HG02642 (cell line): ENCODE measurements at regions not wholly inside any gene's neighbourhood (a gene's known extent, or its start where the extent isn't known, plus 50 kb on each side); places are given as distances from the start of the nearest gene placed in this dataset.
"Not testable (repeated sequence)": the region's sequence is repeated elsewhere in the genome, so short reads cannot be mapped to it uniquely, and the experiment has no call there.

ENCODE experiments used
- ATAC-seq: cut with Tn5 transposase; IDR thresholded peaks from one replicate; pipeline ENCODE4 v1.9.1; 2021; ENCODE audit warnings: mild to moderate bottlenecking; ENCODE audit not compliant: unreplicated experiment, poor library complexity

DNA sequence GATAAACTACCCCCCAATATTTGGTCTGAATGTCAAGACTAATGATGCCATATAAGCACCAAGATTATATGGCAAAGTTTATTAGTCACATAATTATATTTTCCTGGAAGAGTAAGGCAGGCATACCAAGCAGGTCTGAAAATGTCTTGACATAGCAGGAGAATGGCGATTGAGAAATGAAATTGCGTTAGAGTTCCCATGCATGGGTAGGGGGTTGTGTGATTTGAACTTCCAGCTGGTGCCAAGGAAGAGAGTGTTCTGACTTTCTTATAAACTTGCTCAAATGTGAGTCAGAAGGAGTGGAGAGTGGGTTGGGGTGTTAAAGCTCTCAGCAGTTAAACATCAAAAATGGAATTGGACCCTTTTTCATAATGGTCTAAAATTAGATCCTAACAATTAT, 1200.6 kb upstream of the ACO1 start:
- no peak for ATAC-seq

DNA sequence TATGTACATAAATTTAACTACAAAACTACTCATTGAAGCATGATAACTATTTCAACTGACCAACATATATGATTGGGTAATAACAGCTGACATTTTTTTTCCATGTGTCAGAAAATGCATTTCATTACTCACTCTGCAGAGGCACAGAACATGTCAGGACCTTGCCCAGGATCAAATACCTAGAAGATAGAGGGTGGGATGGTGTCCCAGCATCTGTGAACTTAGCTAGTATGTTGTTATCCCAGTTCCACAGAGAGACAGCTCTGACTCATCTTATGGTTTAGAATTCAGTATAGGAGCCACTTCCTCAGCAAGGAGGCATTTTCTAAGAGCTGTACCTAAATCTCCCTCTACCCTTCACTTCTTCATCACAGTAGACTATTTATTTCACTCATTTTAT, 1198.6 kb upstream of the ACO1 start:
- ATAC-seq, result no peak

DNA sequence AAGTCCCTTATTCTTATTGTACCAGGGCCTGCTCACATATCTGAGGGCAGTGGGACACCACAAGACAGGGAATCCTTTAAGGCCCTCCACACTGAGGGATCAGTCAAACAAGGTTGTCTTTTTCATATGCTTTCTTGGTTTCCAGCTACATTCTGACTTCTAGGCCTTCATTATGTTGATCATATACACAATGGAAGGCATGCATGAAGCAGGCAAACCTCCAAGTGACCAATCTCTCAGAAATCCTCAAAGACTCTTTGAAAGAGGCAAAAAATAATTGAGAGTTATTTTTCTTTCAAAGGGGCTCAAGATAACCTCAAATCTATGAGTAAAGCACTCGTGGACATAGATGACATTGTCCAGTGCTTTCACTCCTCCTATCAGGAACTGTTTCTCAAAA, 1195.9 kb upstream of the ACO1 start:
- ATAC-seq, result no peak

DNA sequence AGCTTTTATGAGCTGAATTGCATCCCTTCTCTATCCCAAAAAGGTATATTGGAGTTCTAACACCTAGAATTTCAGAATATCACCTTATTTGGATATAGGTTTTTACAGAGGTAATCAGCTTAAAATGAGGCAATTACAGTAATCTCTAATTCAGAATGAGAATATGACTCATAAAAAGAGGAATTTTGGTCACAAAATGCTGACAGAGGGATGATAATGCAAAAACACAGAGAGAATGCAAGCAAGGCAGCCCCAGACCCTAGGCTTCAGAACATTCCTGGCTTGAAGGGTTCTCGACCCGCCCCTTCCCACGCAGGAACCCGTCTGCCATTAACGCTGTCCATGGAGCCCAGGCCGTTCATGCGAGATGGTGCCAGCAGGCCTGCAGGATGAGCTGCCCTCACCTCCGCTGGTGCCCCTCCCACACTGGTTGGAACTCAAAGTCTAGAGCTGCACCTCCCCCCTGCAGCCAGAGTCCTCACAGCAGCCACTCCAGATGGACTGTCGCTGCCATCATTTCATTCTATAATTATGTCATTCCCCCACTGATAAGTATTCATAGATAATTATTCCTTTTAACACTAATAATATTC, 1173.4 kb upstream of the ACO1 start:
- ATAC-seq, result peak; percentile 85

DNA sequence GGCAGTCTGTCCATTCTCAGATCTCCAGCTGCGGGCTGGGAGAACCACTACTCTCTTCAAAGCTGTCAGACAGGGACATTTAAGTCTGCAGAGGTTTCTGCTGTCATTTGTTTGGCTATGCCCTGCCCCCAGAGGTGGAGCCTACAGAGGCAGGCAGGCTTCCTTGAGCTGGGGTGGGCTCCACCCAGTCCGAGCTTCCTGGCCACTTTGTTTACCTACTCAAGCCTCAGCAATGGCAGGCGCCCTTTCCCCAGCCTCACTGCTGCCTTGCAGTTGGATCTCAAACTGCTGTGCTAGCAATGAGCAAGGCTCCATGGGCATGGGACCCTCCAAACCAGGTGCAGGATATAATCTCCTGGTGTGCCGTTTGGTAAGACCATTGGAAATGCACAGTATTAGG, 1154.5 kb upstream of the ACO1 start:
- not testable (repeated sequence) for ATAC-seq

DNA sequence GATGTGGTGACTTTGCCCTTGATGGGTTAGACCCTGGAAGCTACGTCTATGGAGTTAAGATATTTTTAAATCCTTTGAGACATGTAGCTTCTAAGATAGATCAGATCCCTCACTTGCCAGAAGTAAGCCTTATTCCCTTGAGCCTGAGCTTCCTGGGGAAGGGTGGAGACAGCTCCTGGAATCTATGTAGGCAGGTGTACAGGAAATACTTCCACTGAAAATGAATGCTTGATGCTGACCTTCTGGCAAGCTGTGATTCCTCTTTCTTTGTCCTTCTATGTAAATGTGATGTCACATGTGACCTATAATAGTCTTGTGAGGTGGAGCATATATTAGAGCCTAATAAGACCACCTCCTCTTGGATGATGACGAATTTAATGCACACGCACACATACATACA, 1152.0 kb upstream of the ACO1 start:
- ATAC-seq, result no peak

DNA sequence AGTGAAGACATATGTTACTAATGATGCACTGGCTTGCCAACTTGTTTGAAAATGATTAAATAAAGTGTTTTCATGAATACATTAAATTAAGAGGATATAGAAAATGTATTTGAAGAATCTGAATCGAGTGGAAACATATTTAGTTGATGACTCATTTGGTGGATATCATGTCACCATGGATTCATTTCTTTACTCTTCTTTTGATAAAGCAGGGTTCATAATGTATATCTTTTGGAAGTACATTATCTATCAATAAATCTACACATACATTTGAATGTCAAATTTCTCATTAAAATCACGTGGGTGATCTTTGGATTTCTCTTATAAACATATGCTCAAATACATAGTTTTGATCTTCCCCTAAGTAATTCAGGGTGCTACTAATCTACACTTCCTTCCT, 1148.1 kb upstream of the ACO1 start:
- ATAC-seq, result no peak

DNA sequence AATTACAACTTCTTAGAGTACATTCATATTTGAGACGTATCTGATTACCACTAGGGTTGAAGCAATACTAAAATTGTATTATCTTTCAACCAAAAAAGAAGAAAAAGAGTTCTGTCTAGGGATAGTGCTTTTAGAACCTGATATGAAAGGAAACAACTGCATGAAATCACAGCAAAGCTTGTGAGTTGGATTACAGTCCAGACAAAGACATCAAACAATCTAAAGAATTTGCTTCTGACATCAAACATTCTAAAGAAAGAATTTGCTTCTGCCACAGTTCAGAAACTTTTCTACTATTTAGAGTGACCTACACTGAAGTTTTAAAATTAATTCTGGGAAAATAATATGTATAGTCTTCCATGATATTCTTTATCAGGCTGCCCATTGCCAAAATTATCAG, 1141.1 kb upstream of the ACO1 start:
- ATAC-seq, result no peak

DNA sequence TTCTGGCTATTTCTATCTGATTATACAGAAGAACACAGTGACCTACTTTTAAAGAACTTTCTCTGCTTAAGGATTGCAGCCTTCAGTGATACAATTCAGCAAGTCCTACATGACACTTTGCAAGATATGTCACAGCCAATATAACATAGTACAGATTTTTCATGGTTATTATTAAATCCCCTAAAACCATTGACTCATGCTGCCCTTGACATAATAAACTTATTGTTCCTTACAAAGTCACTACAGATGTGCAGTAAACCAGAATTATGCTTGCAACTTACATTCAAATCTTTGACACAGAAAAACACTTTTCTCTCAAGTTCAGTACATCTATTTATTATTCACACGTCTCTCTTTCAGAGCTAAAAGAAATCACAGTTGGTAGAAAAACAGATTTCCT, 1136.3 kb upstream of the ACO1 start:
- ATAC-seq, result no peak

DNA sequence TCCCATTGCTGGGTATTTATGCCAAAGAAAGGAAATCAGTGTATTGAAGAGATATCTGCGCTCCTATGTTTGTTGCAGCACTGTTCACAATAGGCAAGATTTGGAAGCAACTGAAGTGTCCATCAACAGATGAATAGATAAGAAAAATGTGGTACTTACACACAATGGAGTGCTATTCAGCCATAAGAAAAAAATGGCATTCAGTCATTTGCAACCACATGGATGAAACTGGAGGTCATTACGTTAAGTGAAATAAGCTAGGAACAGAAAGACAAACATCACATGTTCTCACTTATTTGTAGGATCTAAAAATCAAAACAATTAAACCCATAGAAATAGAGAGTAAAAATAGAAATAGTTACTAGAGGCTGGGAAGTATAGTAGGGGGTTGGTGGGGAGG, 1133.1 kb upstream of the ACO1 start:
- ATAC-seq, result no peak

DNA sequence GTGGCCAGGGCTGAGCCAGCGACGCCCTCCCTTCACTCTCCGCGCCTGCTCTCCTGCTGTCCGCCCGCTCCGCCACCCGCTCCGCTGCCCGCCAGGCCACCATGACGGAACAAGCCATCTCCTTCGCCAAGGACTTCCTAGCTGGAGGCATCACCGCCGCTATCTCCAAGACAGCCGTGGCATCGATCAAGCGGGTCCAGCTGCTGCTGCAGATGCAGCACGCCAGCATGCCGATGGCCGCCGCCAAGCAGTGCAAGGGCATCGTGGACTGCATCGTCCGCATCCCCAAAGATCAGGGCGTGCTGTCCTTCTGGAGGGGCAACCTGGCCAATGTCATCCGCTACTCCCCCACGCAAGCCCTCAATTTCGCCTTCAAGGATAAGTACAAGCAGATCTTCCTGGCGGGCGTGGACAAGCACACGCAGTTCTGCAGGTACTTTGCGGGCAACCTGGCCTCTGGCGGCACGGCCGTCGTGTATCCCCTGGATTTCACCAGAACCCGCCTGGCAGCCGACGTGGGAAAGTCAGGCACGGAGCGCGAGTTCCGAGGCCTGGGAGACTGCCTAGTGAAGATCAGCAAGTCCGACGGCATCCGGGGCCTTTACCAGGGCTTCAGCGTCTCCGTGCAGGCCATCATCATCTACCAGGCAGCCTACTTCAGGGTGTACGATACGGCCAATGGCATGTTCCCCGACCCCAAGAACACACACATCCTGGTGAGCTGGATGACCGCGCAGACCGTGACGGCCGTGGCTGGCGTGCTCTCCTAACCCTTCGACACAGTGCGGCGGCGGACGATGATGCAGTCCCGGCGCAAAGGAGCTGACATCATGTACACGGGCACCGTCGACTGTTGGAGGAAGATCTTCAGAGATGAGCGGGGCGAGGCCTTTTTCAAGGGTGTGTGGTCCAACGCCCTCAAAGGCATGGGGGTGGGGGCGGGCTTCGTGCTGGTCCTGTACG, 1130.4 kb upstream of the ACO1 start:
- ATAC-seq, result no peak

DNA sequence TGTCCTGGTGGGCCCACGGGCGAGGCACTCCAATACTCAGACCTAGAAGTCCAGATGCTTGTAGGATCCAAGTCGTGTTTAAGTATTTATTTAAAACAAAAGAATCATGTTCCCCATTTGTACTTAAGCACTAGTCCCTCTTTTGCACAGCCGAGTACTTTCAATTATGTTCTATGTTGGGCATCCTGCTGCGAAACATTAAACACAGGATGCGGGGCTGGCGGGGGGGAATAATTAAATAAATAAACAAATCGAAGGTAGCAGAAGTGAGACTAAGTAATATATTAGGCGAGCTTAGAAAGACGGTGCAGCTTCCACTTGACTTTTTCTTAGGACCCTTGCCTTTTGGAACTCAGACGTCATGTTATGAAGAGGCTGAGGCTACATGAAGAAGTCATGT, 1129.2 kb upstream of the ACO1 start:
- ATAC-seq, result no peak

DNA sequence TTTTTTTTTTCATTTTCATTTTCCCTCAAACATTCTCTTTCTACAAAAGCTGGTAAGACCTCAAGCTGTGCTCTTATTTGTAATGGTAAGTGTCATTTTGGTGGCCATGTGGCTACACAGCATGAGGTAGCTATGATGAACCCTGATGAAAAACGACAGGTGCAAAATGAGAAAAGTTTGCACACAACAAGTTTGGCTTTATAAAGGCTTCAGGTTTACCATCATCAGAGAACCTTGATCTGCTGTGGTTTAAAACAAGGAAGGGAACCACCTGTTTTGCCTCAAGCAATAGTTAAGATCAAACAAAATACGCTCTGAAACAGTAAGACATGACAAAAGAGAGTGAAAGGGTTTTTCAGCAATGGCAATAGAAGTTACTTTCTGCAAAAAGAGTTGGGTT, 1124.6 kb upstream of the ACO1 start:
- no peak for ATAC-seq

DNA sequence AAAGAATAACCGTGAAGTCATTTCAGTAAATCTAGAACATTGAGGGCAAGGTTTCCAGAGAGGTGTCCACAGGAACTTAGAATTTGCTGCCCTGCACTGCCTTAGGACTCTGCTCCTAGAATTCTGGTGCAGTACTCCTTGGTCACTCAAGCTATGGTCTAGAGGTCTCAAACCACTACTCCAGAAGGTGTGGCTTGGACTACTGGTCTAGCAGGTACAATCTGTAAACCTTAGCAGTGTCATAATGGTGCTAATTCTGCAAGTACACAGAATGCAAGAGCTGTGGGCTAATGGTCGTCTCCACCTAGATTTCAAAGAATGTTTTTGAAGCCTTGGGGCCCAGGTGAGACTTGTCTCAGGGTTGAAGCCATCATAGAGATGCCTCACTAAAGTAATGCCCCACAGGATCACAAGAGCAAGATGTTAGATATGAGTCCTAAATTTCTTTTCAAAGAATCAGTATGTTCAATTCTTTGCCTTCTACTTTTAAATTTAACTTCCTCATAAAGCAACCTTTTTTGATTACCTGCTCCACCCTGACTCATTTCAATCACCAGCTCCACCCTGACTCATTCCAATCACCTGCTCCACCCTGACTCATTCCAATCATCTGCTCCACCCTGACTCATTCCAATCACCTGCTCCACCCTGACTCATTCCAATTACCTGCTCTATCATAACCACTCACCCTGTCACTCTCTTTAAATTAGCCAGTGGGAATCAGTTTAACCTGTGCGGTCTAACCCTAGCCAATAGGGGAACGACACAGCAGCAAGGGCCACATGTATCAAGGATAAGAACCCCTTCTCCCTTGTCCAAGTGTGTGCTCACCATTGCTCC, 1111.8 kb upstream of the ACO1 start:
- no peak for ATAC-seq

DNA sequence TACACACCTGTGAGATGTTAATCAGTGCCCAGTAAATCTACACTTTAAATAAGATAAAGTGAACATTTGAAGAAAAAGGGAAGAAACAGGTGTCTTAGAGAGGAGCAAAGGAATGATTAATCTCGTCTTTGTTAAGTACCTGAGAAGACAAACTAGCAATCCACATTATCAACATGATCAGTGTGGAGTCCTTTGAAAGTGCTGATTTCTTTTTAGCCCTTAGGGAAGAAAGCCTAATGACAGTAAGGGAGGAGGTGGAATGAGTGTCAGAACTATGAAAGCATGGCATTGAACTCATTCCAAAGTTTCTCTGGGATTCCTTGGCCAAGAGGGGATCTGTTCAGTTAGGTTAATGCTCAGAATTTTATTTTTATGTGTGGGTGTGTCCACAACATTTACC, 1109.0 kb upstream of the ACO1 start:
- no peak for ATAC-seq

DNA sequence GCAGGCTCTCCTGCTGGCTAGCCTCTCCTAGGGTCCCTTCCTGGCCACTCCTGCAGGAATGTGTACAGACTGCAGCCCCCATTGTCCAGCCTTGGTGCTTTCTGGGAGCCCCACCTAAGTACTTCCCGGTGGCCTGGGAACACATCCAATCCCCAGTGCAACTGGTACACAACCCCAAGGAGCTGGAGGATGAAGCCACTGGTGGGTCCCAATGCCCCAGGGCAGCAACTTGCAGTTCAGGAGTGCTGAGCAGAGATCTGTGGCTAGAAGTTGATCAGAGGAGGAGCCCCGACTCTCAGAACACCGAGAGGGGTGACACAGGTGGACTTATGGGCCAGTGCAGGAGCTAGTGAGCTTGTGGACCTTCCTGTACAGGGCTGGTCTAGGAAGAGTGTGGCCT, 1093.7 kb upstream of the ACO1 start:
- ATAC-seq, result no peak

DNA sequence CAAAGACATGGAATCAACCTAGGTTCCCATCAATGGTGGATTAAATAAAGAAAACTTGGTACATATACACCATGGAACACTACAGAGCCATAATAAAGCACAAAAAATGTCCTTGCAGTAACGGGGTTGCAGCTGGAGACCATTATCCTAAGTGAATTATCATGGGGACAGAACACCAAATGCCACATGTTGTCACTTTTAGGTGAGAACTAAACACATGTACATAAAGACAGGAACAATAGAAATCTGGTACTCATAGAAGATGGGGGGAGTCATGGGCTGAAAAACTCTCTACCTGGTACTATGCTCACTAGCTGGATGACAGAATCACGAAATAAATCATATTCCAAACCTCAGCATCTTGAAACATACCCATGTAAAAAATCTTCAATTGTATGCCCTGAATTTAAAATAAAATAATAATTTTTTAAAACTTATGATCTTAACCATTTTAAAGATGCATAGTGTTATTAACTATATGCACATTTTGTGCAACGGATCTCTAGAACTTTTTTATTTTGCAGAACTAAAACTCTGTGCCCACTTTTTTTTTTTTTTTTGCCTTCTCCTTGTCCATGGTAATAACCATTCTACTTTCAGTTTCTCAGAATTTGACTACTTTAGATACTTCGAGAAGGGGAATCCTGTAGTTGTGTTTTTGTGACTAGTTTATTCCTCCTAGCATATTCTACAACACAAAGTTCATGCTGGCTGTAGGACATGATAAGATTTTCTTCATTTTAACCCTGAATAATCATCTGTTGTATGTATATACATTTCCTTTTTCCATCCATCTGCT, 1081.6 kb upstream of the ACO1 start:
- peak; percentile 76 for ATAC-seq

DNA sequence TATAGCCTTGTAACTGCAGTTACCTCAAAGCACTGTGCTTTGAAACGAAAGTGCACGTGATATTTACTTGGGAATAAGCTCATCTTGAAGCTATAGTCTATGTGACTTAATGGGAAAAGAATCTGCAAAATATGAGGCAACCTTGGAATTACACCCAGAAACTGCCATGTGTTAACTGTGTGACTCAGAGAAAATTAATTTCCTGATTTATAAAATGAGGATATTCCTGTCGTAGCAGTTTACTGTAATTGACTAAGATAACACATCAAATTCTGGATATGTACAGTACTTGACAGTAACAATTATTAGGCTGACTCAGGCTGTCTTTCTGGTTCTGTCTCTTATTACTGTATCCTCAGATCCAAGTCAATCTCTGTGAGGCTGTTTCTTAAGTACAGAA, 1079.9 kb upstream of the ACO1 start:
- no peak for ATAC-seq

DNA sequence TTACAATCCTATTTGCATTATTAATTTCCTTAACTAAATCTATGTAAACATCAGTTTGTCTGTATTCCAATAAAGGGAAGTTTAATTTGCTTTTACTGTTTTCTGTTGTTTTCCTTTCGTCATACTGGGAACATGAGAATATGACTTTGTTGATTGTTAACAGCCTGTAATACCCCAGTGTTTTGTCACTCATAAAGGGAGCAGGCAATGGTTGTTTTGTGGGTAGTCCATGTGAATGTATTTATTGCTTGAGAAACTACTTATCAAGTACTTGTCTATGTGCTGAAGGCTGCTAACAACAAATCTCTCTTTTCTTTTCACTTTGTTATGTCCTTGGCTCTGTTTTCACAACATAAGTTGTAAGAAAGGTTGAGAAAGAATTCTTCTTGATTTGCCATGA, 1070.2 kb upstream of the ACO1 start:
- no peak for ATAC-seq

DNA sequence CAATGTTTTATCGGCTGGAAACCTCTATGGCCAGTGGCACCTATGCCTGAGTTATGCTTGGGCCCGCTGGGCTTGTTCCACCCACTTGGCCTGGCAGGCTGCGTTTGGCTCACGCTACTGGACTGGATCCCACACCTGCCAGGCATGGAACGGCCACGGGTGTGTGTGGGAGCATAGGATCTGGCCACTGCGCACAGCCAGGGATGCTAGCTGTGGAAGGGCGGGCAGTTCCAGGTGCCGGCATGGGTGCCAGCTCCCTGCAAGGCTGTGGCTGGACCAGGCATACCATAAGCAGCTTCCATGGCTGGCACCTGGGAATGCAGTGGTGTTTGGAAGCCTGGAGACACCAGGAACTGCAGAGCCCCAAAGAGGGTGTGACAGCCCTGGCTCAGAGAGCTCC, 1063.9 kb upstream of the ACO1 start:
- no peak for ATAC-seq
